HG02840 (cell line): ENCODE measurements at regions not wholly inside any gene's neighbourhood (a gene's known extent, or its start where the extent isn't known, plus 50 kb on each side); places are given as distances from the start of the nearest gene placed in this dataset.

Experiments
- ATAC-seq: cut with Tn5 transposase; IDR thresholded peaks from one replicate; pipeline ENCODE4 v1.9.1; 2021; ENCODE audit warnings: mild to moderate bottlenecking, moderate library complexity, moderate number of reproducible peaks; ENCODE audit not compliant: unreplicated experiment, low FRiP score

DNA sequence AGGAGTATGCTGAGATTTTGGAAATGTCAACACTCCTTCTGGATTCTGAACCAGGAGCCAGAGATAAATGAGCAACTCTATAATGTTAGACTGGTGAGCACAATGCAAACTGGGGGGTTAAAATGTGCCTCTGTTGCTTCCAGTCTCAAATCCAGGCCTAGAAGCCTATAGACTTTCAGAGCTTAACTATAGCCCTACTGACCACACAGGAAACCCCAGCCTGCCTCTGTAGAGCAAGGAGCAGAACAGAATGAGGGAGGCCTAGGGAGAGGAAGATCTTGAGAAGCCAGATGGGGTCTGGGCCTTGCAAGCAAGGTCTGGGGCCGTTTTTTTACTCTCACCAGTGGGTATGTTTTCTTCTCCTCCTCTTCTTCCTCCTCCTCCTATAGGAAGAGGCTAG is 225.4 kb upstream of the KITLG start:
- no peak for ATAC-seq

DNA sequence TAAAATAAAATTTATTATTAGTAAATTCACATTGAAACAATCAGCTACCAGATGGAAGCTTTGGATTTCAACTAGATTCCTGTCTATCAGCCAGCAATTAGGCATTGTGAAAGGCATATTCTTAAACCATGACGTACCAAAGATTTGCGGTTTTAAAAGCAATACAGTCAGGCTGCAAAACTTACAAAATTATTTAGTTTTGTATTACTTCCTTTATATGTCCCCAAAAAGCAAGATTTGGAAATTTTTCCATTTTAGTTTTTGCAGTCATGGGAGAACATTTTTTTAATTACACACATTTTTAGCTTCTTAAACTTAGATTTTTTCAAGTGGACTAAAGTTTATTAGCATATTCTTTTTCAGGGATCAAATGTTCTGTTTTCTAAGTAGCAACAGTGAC is 225.0 kb upstream of the KITLG start:
- ATAC-seq = no peak

DNA sequence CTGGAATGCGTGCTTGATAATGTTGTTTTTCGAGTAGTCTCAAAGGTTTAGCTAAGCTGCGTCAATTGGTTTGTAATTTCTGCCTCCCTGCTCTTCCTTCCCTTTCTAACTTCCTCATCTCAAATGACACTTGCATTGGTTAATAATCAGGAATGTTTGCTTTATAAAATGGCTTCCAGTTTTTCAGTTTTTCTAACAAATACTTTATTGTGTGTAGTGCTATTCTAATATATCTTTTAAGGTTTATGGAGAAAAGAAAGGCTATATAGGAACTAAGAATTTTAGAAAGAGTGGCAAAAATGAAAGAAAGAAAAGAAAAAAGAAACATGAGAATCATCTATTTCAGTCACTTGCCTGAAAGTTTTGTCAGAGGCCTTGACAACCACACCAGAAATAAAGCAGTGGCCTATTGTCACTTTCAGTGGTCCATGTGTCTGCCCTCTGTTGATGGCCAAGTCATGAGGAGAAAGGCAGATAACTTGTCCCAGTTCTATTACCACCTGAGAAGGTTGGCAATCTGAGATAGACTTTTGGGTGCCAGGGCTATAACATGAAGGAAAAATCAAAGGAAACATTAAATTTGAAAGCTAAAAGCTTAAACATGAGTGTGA is 221.9 kb upstream of the KITLG start:
- no peak for ATAC-seq

DNA sequence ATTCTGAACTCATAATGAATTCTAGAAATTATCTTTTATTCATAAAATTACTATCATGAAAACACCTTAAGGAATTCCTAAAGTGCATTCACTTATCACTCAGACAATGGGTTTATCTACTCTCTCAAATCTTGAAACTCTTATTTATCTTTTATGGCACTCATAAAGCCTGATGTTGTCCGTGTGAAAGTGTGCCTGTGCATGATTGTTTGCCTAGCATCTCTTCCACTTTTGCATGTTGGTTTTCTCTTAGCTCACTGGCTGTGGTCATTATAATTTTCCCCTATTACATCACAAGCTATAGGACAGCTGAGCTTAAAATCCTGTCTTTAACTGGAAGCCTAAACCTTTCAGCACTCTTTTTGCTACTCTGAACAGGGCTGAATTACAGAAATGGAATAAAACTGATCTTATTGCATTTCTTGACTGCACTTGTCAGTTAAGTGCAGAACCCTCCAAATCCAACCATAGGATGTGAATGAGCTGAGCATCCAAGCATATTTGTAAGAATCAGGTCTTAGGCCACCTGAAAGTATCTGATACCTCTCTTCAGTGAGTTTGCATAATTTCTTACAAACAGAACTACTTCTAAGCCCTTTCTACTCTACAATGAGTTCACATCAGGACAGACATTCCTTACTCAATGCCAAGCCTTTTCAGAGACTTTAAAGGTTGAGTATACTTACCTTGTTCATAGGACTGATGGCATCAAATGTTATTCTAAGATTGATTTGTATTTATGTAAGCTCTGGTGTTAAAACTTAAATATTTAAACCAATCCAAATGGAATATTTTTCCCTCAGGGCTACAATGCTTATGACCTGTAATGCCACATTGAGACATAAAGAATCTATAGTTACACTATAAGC is 221.2 kb upstream of the KITLG start:
- ATAC-seq = no peak

DNA sequence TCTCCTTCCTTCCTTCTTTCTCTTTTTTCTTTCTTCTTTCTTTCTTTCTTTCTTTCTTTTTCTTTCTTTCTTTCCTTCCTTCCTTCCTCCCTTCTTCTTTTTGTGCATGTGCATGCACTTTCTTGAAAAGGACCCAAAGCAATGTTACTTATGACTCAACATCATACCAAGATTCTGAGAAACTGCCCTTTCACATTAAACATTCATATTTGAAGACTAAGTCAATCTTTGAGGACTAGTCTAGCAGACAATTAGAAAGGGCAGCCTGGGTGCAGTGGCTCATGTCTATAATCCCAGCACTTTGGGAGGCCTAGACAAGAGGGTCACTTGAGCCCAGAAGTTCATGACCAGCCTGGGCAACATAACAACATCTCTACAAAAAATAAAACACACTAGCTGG is 212.8 kb upstream of the KITLG start:
- ATAC-seq = no peak

DNA sequence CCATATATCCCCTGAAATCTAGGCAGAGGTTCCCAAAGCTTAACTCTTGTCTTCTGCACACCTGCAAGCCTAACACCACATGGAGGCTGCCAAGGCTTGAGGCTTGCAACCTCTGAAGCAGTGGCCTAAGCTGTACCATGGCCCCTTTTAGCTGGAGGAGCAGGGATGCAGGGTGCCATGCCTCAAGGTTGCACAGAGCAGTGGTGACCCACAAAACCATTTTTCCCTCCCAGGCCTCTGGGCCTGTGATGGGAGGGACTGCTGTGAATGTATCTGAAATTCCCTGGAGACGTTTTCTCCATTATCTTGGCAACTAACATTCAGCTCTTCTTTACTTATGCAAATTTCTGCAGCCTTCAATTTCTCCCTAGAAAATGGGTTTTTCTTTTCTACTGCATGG is 210.0 kb upstream of the KITLG start:
- no peak for ATAC-seq

DNA sequence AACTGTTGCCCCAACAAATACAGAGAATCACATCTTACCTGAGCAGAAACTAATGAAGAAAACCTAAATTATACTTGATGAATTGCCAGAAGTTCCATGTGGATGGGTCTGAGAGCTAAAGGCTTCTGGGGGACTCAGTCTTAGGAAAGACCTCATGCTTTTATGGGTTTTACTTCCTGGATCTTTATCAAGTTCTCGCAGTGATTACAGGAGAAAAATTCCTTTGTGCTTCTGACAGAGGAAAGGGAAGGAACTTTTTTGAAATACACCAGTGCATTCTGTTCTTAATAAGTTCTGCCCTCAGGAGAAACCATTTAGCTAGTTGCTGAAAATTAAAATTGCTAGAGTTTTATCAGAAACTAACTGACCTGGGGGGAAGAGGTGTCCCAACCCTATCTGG is 203.9 kb upstream of the KITLG start:
- ATAC-seq = no peak

DNA sequence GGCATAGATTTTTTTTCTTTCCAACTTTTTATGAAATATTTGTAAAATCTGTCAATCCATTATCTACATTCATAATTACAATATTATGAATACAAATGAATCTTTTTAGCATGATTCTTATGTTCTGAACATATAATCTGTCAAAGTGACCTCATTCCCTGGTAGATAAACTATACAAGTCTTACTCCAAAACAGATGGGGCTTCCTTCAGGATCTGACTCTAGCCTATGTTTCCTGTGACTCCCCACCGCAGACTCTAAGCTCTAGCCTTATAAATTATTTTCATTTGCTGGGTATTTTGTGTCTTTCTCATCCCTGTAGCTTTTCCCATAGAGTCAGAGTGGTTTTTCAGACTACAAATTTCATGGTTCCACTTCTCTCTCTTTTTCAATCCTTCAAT is 202.1 kb upstream of the KITLG start:
- ATAC-seq = no peak

DNA sequence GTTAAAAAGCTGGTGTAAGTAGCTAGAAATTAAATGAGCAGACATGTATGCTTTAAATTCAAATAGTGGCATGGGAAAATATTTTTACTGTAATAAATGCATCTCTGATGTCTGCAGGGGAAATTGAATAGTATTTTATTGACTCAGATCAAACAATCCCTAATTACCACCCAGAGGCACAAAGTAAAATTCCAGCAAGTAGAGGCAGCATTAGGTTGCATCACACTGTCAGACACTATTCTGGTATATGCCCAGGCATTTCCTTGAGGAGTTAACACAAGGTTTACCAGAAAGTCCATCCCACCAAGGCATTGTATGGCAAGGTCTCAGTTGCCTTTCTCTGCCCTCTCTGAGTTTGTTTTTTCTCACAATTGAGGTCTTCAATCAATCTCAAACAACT is 201.6 kb upstream of the KITLG start:
- no peak for ATAC-seq

DNA sequence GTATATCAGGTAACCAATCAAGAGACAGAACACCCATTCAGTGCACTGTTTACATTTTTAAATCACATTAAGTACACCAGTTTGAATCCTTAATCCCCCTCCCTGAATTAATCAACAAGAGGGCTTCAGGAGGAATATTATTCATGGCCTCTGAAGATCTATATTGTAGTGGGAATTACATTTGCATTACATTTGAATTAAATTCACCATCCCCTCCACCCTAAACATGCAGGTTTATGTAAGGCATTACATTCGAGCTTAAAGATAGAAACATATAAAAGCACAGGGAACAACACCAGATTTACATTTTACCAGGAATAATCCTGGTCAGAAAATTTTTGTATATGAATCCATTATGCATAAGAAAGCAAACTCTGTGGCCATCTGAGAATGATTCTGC is 197.8 kb upstream of the KITLG start:
- ATAC-seq = no peak

DNA sequence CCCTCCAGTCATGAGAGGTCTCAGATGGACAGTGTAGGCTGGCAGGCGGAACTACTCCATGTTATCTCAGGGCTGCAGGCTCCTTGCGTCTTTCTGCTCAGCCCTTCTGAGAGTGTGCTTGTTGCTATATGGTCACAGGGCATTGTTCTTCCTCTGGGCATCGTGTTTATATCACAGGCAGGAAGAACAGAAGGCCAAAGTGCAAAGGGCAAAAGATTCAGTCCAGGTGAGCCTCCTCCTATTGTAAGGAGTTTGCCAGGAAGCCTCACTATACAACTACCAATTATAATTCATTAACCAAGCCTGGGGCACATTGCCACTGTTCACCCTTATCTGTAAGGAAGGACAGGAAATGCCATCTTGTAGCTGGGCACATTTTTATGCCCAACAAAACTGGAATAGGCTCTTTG is 195.5 kb upstream of the KITLG start:
- no peak for ATAC-seq

DNA sequence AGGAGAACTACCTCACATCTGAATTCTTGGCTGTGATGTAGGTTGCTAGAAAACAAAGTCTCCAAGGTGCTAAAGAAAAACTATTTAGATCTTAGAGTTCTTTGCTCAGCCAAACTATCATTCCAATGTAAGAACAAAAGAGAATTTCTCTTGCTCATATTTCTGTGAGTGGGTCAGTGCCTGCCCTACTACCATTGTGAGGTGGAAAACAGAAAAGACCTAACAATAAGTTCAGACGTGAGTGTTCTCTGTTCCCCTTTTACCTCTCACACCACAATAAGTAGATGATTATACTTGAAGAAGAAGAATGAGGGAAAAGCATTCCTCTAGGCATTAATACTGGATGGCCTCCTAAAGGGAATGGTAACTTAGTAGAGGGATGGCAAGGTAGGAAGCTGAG is 187.4 kb upstream of the KITLG start:
- ATAC-seq = no peak

DNA sequence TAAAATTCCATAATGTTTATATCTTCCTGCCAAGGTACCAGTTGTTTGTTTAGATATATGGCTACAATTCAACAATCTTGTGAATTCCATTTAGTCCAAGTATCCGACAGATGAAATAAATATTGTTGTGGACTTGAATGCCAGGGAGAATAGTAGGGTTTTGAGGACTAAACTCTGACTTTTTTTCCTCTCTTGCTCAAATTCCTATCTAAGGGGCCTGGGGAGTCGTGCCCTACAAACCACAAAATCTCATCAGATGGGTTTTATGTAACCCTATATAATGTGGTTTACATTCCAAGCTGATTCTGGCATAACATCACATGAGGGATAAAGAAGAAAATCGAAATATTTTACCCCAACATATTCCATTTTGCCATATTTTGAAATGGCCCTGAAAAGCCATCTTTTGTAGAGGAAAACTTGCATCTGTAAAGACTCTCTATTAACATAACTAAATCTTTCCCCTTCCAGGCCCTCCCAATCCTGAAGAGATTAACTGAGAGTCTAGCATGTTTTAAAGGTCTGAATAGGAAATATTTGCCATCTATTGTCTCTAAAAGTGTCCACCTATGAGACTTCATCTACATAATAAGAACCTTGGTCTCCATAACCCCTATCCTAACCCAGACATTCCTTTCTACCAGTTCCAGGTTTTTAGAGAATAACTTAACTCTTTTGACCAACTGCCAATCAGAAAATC is 184.7 kb upstream of the KITLG start:
- ATAC-seq = no peak

DNA sequence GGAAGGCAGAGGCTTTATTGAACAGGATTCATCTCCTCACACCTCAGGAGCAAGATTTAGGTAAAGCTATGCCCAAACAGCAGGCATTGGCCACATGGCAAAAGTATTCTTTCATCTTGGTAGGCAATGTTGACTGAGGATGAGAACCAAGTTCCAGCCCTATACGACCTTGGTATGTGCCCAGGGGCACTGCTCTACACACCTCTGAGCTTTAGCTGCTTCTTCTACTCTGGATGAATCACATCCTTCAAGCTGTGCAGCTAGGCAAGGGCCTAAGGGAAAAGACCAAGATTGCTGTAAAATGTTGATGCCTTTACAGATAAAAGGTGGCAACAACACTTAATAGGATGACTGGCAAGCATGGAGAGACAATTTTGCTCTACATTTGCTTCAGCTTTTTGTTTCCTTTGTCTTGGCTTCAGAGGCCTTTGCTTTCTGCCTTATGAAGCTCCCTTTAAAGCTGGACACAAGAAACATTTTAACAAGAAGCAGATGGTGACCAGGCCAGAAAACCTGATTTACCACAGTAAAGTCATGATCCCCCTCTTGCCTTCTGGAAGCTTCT is 183.3 kb upstream of the KITLG start:
- no peak for ATAC-seq

DNA sequence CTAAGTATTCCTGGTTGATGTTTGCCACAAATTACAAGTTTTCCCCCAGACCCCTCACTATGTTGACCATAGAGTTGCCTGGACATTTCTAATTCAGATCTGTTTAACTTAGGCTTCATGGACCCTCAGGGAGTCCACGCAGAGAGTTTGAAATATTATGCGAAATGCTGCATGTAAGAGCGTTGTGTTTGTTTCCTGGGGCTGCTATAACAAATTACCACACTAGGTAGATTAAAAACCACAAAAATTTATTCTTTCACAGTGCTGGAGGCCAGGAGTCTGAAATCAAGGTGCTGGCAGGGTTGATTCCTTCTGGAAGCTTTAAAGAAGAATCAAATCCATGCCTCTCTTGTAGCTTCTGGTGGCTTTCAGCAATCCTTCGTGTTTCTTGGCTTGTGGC is 177.9 kb upstream of the KITLG start:
- ATAC-seq = no peak

DNA sequence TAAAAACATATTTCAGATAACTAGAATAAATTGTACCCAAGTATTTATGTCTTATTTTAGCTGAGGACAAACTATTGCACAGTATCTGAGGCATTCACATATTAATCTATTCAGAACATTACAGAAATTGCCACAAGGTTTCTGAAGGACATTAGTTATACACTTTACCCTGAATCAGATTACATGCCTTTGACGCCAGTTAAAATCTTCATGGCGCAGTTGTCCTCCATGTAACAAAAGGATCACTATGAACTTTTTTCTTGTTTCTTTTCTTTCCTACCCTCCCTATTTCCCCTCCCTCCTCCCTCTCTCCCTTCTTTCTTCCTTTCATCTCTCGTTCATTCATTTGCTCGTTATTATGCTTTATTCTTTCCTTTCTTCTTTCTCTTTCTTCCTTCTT is 176.6 kb upstream of the KITLG start:
- ATAC-seq = no peak

DNA sequence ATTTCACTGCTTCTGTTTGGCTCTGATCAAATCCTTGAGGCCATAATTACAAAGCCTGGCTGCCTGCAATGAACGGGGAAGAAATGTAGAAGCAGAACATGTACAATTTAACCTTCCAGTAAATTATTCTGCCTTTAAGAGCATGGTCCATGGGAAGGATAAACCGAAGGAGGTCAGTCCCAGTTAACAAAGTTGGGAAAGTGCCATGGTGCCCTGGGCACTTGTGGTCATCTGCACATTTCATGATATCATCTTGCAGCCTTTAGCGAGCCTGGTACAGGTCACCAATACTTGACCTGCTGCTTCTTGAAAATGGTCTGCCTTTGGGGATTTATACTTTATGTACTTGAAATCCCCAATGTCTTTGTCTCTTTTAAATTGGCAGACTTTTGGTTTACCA is 175.9 kb upstream of the KITLG start:
- no peak for ATAC-seq

DNA sequence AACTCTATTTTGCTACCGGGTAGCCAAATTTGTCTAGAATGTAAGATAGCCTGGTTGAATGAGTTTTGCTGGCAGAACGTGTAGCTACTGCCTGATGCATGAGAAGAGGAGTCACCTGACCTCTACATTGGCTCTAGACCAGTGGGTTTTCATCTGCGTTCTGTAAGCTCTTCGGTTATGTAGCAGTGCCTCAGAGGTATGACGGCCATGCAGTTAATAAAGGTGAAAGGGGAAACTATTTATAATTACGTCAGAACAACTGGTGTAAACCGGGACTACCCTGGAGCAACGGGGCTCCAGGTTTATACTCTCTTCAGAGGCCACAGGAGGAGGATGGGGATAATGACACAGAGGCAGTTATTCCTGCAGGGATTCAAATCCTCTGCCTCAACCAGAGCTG is 173.4 kb upstream of the KITLG start:
- no peak for ATAC-seq

DNA sequence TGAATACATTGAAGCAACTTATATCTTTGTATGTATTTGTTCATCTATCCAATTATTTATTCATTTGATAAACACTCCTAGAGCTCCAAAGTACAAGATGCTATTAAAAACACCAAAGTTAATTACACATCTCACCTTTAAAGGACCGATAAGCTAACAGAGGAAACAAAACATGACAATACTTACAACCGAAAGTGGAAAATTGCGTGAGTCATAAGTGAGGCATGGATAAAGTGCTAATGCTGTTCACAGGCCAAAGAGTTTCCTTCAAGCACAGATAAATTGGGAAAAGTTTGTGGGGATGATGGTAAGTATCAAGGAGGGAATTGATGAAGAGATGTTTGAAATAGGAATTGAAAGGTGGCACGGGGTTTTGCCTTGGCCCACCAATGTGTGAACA is 172.8 kb upstream of the KITLG start:
- no peak for ATAC-seq

DNA sequence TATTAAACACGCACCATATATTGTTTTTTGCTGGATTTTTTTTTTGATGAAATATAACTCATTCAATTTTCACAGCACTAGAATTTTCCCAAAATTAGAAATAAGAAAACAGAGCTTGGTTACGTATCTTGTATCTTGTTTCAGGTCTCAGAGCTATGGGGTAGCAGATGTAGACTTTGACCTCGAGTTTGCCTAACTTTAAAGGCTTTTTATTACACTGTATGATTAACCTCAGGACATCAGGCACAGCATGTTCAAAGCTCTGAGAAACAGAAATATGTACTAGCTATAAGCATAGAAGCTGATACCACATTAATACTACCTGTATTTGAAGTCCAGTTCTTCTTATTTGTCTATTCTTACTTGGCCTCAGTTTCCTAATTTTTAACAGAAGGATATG is 171.9 kb upstream of the KITLG start:
- no peak for ATAC-seq

DNA sequence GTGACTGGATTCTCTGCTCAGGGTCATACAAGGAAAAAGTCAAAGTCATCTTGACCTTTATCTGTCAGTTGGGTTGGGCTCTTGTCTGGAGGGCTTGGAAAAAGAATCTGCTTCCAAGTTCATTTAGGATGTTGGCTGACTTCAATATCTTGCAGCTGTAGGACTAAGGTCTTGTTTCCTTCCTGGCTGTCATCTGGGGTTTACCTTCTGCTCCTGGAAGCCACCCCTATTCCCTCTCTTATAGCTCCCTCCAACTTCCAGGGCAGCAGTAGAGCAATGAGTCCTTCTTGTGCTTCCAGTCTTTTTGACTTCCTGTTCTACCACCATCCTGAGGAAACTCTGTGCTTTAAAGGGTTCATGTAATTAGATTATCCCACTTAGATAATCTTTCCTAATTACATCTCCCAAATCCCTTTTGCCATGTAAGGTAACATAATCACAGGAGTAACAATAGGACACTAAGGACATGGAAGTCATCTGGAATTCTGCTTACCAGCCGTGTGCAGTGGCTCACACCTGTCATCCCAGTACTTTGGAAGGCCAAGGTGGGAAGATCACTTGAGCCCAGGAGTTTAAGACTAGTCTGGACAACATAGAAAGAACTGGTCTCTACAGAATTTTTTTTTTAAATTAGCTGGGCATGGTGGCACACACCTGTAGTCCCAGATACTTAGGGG is 170.7 kb upstream of the KITLG start:
- no peak for ATAC-seq
